ENCODE measurements at regions not wholly inside any gene's neighbourhood (a gene's known extent, or its start where the extent isn't known, plus 50 kb on each side); places are given as distances from the start of the nearest gene placed in this dataset.

- TF ChIP-seq ZNF274 (IDR thresholded peaks at IDR 0.05; ENCODE audit: low read depth, low read length) = no peak
- TF ChIP-seq SUZ12 (IDR thresholded peaks at IDR 0.05; ENCODE audit: extremely low read depth, insufficient read depth, insufficient read length) = no peak
Measured at GRCh38 chr12:59100585-59100984, 180.3 kb upstream of the LRIG3 start.

Data from NT2/D1 (cell line).